ENCODE measurements at regions not wholly inside any gene's neighbourhood (a gene's known extent, or its start where the extent isn't known, plus 50 kb on each side); places are given as distances from the start of the nearest gene placed in this dataset.

DNA sequence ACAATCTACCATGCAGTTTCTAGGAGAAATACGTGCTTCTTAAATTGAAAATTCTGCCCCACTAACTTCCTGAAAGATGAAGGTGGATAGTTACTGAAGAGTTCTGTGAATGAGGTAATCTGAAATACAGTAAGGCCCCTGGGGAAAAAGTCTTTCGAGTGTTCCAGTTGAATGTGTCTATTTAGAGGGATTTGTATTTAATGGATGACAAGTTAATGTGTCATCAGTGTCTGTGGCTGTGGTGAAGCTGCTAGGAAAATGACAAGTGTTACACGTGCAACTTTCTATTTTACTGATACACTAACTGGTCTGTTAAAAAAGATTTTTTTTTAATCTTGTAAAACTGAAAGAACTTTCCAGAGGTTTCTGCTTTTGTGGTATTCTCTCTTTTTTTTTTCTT lies 384.6 kb downstream of the STK39 start:
- Histone ChIP-seq H3K4me3 (no peak overlapping the region), H3K36me3 (no peaks in the 10 kb centered on the region), H3K27ac (replicated peaks in 1 of 4) (no peak overlapping the region), H3K9me3 (no peaks in the 10 kb centered on the region), H3K4me1 (peaks cover 0 to 8% (median 0%) of the 10 kb centered on the region in 4 donors), H3K27me3 (no peaks in the 10 kb centered on the region)
- WGBS = 56% methylated on average over 3 of the region's 3 CpGs
- intact Hi-C loops (cut with DNase I) = no loop called here
- no peak for TF ChIP-seq POLR2AphosphoS5 (IDR thresholded peaks at IDR 0.05)
- TF ChIP-seq, protein P1, sequence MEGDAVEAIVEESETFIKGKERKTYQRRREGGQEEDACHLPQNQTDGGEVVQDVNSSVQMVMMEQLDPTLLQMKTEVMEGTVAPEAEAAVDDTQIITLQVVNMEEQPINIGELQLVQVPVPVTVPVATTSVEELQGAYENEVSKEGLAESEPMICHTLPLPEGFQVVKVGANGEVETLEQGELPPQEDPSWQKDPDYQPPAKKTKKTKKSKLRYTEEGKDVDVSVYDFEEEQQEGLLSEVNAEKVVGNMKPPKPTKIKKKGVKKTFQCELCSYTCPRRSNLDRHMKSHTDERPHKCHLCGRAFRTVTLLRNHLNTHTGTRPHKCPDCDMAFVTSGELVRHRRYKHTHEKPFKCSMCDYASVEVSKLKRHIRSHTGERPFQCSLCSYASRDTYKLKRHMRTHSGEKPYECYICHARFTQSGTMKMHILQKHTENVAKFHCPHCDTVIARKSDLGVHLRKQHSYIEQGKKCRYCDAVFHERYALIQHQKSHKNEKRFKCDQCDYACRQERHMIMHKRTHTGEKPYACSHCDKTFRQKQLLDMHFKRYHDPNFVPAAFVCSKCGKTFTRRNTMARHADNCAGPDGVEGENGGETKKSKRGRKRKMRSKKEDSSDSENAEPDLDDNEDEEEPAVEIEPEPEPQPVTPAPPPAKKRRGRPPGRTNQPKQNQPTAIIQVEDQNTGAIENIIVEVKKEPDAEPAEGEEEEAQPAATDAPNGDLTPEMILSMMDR (IDR thresholded peaks at IDR 0.05) = no peak
- no peak for TF ChIP-seq POLR2A (IDR thresholded peaks at IDR 0.05; ENCODE audit: low read depth)
- TF ChIP-seq EP300 (IDR thresholded peaks at IDR 0.05) = no peak
- no peak for DNase-seq (ENCODE audit: extremely low spot score)

DNA sequence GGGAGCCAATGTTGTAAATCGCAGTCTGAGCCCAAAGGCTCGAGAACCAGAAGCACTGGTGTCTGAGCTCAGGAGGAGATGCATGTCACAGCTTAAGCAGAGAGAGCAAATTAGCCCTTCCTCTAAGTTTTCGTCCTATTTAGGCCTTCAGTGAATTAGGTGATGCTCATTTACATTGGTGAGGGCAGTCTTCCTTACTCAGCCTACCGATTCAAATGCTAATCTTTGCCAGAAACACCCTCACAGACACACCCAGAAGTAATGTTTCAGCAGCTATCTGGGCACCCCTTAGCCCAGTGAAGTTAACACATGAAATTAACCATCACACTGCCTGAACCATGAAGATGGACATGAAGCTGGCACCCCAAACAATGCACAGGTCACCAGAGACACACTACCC lies 385.1 kb downstream of the STK39 start:
- Histone ChIP-seq H3K9me3 (no peaks in the 10 kb centered on the region), H3K27ac (replicated peaks in 1 of 4) (no peak overlapping the region), H3K27me3 (no peaks in the 10 kb centered on the region), H3K4me3 (no peak overlapping the region), H3K36me3 (no peaks in the 10 kb centered on the region), H3K4me1 (peaks cover 0 to 8% (median 0%) of the 10 kb centered on the region in 4 donors)
- WGBS = 91% methylated on average over 4 of the region's 4 CpGs
- intact Hi-C loops (cut with DNase I) = no loop called here
- no peak for DNase-seq (ENCODE audit: extremely low spot score)
- no peak for TF ChIP-seq POLR2A (IDR thresholded peaks at IDR 0.05; ENCODE audit: low read depth)
- TF ChIP-seq, protein P1 (IDR thresholded peaks at IDR 0.05) = no peak
- TF ChIP-seq POLR2AphosphoS5 (IDR thresholded peaks at IDR 0.05) = no peak

DNA sequence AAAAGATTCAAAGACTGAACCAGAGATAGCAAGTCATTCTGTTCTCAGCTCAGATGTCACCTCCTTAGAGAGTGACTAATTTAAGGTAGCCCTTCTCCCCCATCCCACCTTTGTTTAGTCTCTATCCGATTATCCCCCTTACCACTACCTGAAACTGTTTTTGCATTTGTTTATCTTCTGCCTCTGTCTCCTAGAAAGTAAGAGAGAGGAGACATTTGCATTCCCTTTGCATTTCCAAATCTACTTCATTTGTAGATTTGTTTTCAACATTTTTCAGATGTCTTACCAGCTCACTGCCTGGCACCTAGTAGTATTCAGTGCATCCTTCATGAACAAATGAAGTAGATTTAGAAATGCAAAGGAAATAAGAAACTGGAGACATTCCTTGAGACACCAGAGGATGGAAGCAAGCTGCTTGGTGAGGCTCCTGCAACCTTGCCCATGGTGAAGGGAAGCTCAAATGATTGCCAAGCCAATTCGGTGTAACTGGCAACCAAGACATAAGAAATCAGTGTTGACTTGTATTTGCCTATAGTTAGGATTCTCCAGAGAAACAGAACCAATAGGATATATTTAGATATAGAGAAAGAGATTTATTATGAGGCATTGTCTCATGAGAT lies 385.7 kb downstream of the STK39 start:
- intact Hi-C loops (cut with DNase I) = no loop called here

DNA sequence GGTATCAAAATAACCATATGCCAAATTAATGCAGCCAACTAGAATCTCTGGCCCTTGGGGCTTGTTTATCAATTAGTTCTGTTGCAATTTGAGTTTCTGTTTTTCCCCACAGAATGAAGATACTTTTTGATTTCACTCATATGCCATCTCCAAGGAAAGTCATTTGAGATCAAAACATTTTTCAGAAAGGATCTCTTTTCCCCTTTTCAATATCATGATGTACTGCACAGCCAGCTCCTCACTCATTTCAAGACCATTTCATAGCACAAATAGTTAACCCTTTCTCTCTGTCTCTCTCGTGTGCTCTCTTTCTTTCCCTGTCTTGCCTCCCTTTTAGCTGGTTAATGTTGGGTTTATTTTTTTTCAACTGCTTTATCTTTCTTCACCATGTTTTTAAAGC lies 387.3 kb downstream of the STK39 start:
- TF ChIP-seq, protein P1 (IDR thresholded peaks at IDR 0.05) = no peak
- no peak for TF ChIP-seq POLR2AphosphoS5 (IDR thresholded peaks at IDR 0.05)

More for the DNA sequence above, 385.7 kb downstream of the STK39 start:
- no peak for DNase-seq (ENCODE audit: extremely low spot score)
- H3K9me3 ChIP-seq = no peaks in the 10 kb centered on the region
- no peaks in the 10 kb centered on the region for H3K27me3 ChIP-seq
- 81% methylated on average over 2 of the region's 2 CpGs for WGBS
- H3K27ac ChIP-seq (replicated peaks in 1 of 4) = no peak overlapping the region
- no peak for TF ChIP-seq POLR2A (IDR thresholded peaks at IDR 0.05; ENCODE audit: low read depth)
- TF ChIP-seq, protein P1 (IDR thresholded peaks at IDR 0.05) = no peak
- TF ChIP-seq POLR2AphosphoS5 (IDR thresholded peaks at IDR 0.05) = no peak
- no peak for TF ChIP-seq EP300 (IDR thresholded peaks at IDR 0.05)
- no peak overlapping the region for H3K4me3 ChIP-seq
- no peaks in the 10 kb centered on the region for H3K36me3 ChIP-seq
- H3K4me1 ChIP-seq = peaks cover 0 to 8% (median 0%) of the 10 kb centered on the region in 4 donors

DNA sequence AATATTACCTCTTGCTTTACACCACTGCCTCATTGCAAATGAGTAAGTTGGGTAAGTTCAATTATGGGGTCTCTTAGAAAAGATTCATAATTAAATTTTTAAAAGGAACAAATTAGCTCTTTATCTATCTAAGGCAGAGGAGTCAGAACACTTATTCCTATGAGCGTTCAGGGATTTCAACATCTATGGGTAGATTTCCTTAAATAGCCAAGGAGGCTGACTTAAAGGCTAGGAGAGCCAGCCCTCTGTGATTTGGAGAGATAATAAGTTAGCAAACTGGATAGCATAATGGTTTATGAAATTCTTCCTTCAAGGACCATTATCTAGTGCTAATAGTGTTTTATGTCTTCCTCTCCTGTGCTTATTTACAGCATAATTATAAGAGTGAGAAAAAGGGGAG lies 387.7 kb downstream of the STK39 start:
- intact Hi-C loops (cut with DNase I) = no loop called here
- TF ChIP-seq EP300 (IDR thresholded peaks at IDR 0.05) = no peak
- no peaks in the 10 kb centered on the region for H3K9me3 ChIP-seq
- no peaks in the 10 kb centered on the region for H3K27me3 ChIP-seq
- no peak overlapping the region for H3K27ac ChIP-seq (replicated peaks in 1 of 4)
- no peak for DNase-seq (ENCODE audit: extremely low spot score)
- H3K4me1 ChIP-seq = peaks cover 0 to 4% (median 0%) of the 10 kb centered on the region in 4 donors
- 70% methylated on average over 1 of the region's 1 CpG for WGBS
- H3K4me3 ChIP-seq = no peak overlapping the region
- no peaks in the 10 kb centered on the region for H3K36me3 ChIP-seq

More for the DNA sequence above, 387.3 kb downstream of the STK39 start:
- Histone ChIP-seq H3K27ac (replicated peaks in 1 of 4) (no peak overlapping the region), H3K36me3 (no peaks in the 10 kb centered on the region), H3K9me3 (no peaks in the 10 kb centered on the region), H3K4me1 (peaks cover 0 to 8% (median 0%) of the 10 kb centered on the region in 4 donors), H3K27me3 (no peaks in the 10 kb centered on the region), H3K4me3 (no peak overlapping the region)
- 67% methylated on average over 1 of the region's 1 CpG for WGBS
- intact Hi-C loops (cut with DNase I) = no loop called here
- no peak for DNase-seq (ENCODE audit: extremely low spot score)

All from esophagus muscularis mucosa (tissue), 4 donors.